HEK293 (cell line): ENCODE measurements at regions not wholly inside any gene's neighbourhood (a gene's known extent, or its start where the extent isn't known, plus 50 kb on each side); places are given as distances from the start of the nearest gene placed in this dataset.

ENCODE experiments used
- BCL11B ChIP-seq: fragments of 450-650 bp; formaldehyde crosslinking; IDR thresholded peaks from 2 replicates; pipeline ENCODE4 v1.5.1; 2016; ENCODE audit warnings: low read depth, missing biosample characterization, missing genetic modification characterization
- CTCF ChIP-seq: fragments of 450-650 bp; formaldehyde crosslinking; IDR thresholded peaks from 2 replicates; pipeline ENCODE4 v1.5.1; 2016; ENCODE audit warnings: missing biosample characterization, missing genetic modification characterization
- GLI2 ChIP-seq: fragments of 450-650 bp; formaldehyde crosslinking; IDR thresholded peaks from 2 replicates; pipeline ENCODE4; 2017; ENCODE audit warnings: missing biosample characterization, missing genetic modification characterization, low read depth, borderline replicate concordance
- HOXD13 ChIP-seq: sonication (generic); formaldehyde crosslinking; IDR thresholded peaks from 2 replicates; pipeline ENCODE4 v1.8.0; 2022; ENCODE audit warnings: missing genetic modification reagents, borderline replicate concordance
- KLF17 ChIP-seq: fragments of 450-650 bp; formaldehyde crosslinking; IDR thresholded peaks from 2 replicates; pipeline ENCODE4 v1.5.1; 2016; ENCODE audit warnings: missing biosample characterization, missing genetic modification characterization
- MYNN ChIP-seq: fragments of 450-650 bp; formaldehyde crosslinking; IDR thresholded peaks from 2 replicates; pipeline ENCODE4 v1.5.1; 2016; ENCODE audit warnings: missing biosample characterization, missing genetic modification characterization, borderline replicate concordance
- PBX3 ChIP-seq: sonication (generic); formaldehyde crosslinking; IDR thresholded peaks from 2 replicates; pipeline ENCODE4 v1.8.1; 2022; ENCODE audit warnings: mild to moderate bottlenecking, moderate library complexity, missing genetic modification reagents
- RBAK ChIP-seq: fragments of 450-650 bp; formaldehyde crosslinking; IDR thresholded peaks from 2 replicates; pipeline ENCODE4 v1.5.1; 2016; ENCODE audit warnings: missing biosample characterization, missing genetic modification characterization
- SP7 ChIP-seq: fragments of 450-650 bp; formaldehyde crosslinking; IDR thresholded peaks from 2 replicates; pipeline ENCODE4 v1.5.1; 2016; ENCODE audit warnings: missing biosample characterization, missing genetic modification characterization
- WT1 ChIP-seq: fragments of 450-650 bp; formaldehyde crosslinking; IDR thresholded peaks from 2 replicates; pipeline ENCODE4 v1.5.1; 2016; ENCODE audit warnings: missing biosample characterization, missing genetic modification characterization
- ZBTB17 ChIP-seq: fragments of 450-650 bp; formaldehyde crosslinking; IDR thresholded peaks from 2 replicates; pipeline ENCODE4 v1.5.1; 2016; ENCODE audit warnings: missing biosample characterization, missing genetic modification characterization
- ZFP3 ChIP-seq: fragments of 450-650 bp; formaldehyde crosslinking; IDR thresholded peaks from 2 replicates; pipeline ENCODE4 v1.5.1; 2016; ENCODE audit warnings: low read depth, missing biosample characterization, missing genetic modification characterization
- ZNF132 ChIP-seq: fragments of 450-650 bp; formaldehyde crosslinking; IDR thresholded peaks from 2 replicates; pipeline ENCODE4 v1.5.1; 2017; ENCODE audit warnings: missing biosample characterization, missing genetic modification characterization, borderline replicate concordance
- ZNF155 ChIP-seq: fragments of 450-650 bp; formaldehyde crosslinking; IDR thresholded peaks from 2 replicates; pipeline ENCODE4 v1.5.1; 2016; ENCODE audit warnings: missing biosample characterization, missing genetic modification characterization
- ZNF280C ChIP-seq: fragments of 450-650 bp; formaldehyde crosslinking; IDR thresholded peaks from 2 replicates; pipeline ENCODE4 v1.5.1; 2016; ENCODE audit warnings: missing biosample characterization, missing genetic modification characterization
- ZNF292 ChIP-seq: fragments of 450-650 bp; formaldehyde crosslinking; IDR thresholded peaks from 2 replicates; pipeline ENCODE4 v1.5.1; 2016; ENCODE audit warnings: low read depth, missing biosample characterization, missing genetic modification characterization, borderline replicate concordance
- ZNF311 ChIP-seq: fragments of 450-650 bp; formaldehyde crosslinking; IDR thresholded peaks from 2 replicates; pipeline ENCODE4 v1.5.1; 2017; ENCODE audit warnings: missing biosample characterization, missing genetic modification characterization, borderline replicate concordance
- ZNF366 ChIP-seq: fragments of 450-650 bp; formaldehyde crosslinking; conservative IDR thresholded peaks from 2 replicates; pipeline ENCODE4 v1.5.1; 2016; ENCODE audit warnings: missing biosample characterization, missing genetic modification characterization
- ZNF394 ChIP-seq: fragments of 450-650 bp; formaldehyde crosslinking; IDR thresholded peaks from 2 replicates; pipeline ENCODE4 v1.5.1; 2016; ENCODE audit warnings: missing biosample characterization, missing genetic modification characterization, mild to moderate bottlenecking, moderate library complexity, borderline replicate concordance
- ZNF48 ChIP-seq: fragments of 450-650 bp; formaldehyde crosslinking; IDR thresholded peaks from 2 replicates; pipeline ENCODE4 v1.5.1; 2016; ENCODE audit warnings: missing biosample characterization, missing genetic modification characterization
- ZNF530 ChIP-seq: fragments of 450-650 bp; formaldehyde crosslinking; IDR thresholded peaks from 2 replicates; pipeline ENCODE4 v1.5.1; 2016; ENCODE audit warnings: low read depth, missing biosample characterization, missing genetic modification characterization
- ZNF558 ChIP-seq: fragments of 450-650 bp; formaldehyde crosslinking; IDR thresholded peaks from 2 replicates; pipeline ENCODE4 v1.5.1; 2016; ENCODE audit warnings: missing biosample characterization, missing genetic modification characterization
- ZNF624 ChIP-seq: fragments of 450-650 bp; formaldehyde crosslinking; IDR thresholded peaks from 2 replicates; pipeline ENCODE4 v1.5.1; 2017; ENCODE audit warnings: missing biosample characterization, missing genetic modification characterization
- ZNF654 ChIP-seq: fragments of 450-650 bp; formaldehyde crosslinking; IDR thresholded peaks from 2 replicates; pipeline ENCODE4 v1.5.1; 2016; ENCODE audit warnings: low read depth, missing biosample characterization, missing genetic modification characterization
- ZNF664 ChIP-seq: fragments of 450-650 bp; formaldehyde crosslinking; IDR thresholded peaks from 2 replicates; pipeline ENCODE4 v1.5.1; 2016; ENCODE audit warnings: missing biosample characterization, missing genetic modification characterization
- ZNF670 ChIP-seq: fragments of 450-650 bp; formaldehyde crosslinking; IDR thresholded peaks from 2 replicates; pipeline ENCODE4 v1.5.1; 2016; ENCODE audit warnings: missing biosample characterization, missing genetic modification characterization, low read depth
- TF ChIP-seq, protein P1 (sequence below): fragments of 450-650 bp; formaldehyde crosslinking; IDR thresholded peaks from 2 replicates; pipeline ENCODE4 v1.5.1; 2016; ENCODE audit warnings: missing biosample characterization, missing genetic modification characterization, low read depth
- TF ChIP-seq, protein P2 (sequence below): fragments of 450-650 bp; formaldehyde crosslinking; IDR thresholded peaks from 2 replicates; pipeline ENCODE4 v1.5.1; 2016; ENCODE audit warnings: missing biosample characterization, missing genetic modification characterization, borderline replicate concordance
- TF ChIP-seq, protein P3 (sequence below): fragments of 450-650 bp; formaldehyde crosslinking; IDR thresholded peaks from 2 replicates; pipeline ENCODE4 v1.5.1; 2016; ENCODE audit warnings: missing biosample characterization, missing genetic modification characterization

DNA sequence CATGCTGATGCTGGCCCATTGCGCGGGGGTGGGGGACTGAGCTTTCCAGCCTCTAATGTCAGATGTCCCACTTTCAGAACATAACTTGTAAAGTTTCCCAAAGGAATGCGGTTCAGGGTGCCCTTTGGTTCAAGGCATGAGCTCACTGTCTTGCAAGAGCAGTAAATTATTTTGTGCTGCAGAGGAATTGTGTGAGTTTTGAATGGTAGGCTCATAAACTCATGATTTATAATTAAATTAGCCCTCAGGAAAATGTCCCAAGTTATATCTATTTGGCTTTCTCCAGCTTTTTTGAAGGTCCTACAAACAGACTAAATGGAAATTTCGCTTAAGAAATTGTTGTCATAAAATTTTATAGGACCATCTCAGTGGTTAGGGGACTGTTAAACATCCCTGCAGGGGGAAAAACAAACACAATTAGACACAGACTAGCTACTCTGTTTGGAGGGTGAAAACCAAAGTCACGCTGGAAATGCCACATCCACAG, 321.8 kb downstream of the HS3ST3B1 start (continued):
- no peak for TF ChIP-seq CTCF (tag by site-specific recombination)
- no peak for TF ChIP-seq RBAK (tag by site-specific recombination)
- TF ChIP-seq, protein P1, sequence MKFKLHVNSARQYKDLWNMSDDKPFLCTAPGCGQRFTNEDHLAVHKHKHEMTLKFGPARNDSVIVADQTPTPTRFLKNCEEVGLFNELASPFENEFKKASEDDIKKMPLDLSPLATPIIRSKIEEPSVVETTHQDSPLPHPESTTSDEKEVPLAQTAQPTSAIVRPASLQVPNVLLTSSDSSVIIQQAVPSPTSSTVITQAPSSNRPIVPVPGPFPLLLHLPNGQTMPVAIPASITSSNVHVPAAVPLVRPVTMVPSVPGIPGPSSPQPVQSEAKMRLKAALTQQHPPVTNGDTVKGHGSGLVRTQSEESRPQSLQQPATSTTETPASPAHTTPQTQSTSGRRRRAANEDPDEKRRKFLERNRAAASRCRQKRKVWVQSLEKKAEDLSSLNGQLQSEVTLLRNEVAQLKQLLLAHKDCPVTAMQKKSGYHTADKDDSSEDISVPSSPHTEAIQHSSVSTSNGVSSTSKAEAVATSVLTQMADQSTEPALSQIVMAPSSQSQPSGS = peak; percentile 83
- peak; percentile 93 for TF ChIP-seq HOXD13 (CRISPR knock-in tag)
- peak; percentile 87 for TF ChIP-seq ZNF366 (tag by site-specific recombination)
- TF ChIP-seq ZNF558 (tag by site-specific recombination) = peak; percentile 52; the same call in 1 of the 2 replicates
- peak; percentile 96 for TF ChIP-seq GLI2 (tag by site-specific recombination)
- TF ChIP-seq, protein P2, sequence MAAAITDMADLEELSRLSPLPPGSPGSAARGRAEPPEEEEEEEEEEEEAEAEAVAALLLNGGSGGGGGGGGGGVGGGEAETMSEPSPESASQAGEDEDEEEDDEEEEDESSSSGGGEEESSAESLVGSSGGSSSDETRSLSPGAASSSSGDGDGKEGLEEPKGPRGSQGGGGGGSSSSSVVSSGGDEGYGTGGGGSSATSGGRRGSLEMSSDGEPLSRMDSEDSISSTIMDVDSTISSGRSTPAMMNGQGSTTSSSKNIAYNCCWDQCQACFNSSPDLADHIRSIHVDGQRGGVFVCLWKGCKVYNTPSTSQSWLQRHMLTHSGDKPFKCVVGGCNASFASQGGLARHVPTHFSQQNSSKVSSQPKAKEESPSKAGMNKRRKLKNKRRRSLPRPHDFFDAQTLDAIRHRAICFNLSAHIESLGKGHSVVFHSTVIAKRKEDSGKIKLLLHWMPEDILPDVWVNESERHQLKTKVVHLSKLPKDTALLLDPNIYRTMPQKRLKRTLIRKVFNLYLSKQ = no peak
- 0 out of 2 replicates have a peak, but pooled peaks have one; percentile 8 for TF ChIP-seq ZBTB17
- peak; percentile 93 for TF ChIP-seq WT1 (tag by site-specific recombination)
- TF ChIP-seq ZNF394 (tag by site-specific recombination) = peak; percentile 70; the same call in 1 of the 2 replicates
- no peak for TF ChIP-seq ZNF311 (tag by site-specific recombination)
- TF ChIP-seq ZNF132 = no peak
- TF ChIP-seq ZNF654 (tag by site-specific recombination) = no peak
- TF ChIP-seq, protein P3, sequence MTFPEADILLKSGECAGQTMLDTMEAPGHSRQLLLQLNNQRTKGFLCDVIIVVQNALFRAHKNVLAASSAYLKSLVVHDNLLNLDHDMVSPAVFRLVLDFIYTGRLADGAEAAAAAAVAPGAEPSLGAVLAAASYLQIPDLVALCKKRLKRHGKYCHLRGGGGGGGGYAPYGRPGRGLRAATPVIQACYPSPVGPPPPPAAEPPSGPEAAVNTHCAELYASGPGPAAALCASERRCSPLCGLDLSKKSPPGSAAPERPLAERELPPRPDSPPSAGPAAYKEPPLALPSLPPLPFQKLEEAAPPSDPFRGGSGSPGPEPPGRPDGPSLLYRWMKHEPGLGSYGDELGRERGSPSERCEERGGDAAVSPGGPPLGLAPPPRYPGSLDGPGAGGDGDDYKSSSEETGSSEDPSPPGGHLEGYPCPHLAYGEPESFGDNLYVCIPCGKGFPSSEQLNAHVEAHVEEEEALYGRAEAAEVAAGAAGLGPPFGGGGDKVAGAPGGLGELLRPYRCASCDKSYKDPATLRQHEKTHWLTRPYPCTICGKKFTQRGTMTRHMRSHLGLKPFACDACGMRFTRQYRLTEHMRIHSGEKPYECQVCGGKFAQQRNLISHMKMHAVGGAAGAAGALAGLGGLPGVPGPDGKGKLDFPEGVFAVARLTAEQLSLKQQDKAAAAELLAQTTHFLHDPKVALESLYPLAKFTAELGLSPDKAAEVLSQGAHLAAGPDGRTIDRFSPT (tag by site-specific recombination) = peak; percentile 62
- TF ChIP-seq ZNF670 (tag by site-specific recombination) = no peak
- peak; percentile 91 for TF ChIP-seq SP7 (tag by site-specific recombination)
- TF ChIP-seq ZNF624 (tag by site-specific recombination) = no peak
- TF ChIP-seq ZNF530 (tag by site-specific recombination) = no peak
- no peak for TF ChIP-seq ZNF292 (tag by site-specific recombination)
- no peak; the same call in 1 of the 2 replicates for TF ChIP-seq ZFP3 (tag by site-specific recombination)
- peak; percentile 20; the same call in 1 of the 2 replicates for TF ChIP-seq KLF17 (tag by site-specific recombination)
- TF ChIP-seq MYNN (tag by site-specific recombination) = 0 out of 2 replicates have a peak, but pooled peaks have one; percentile 11
- TF ChIP-seq ZNF664 (tag by site-specific recombination) = peak; percentile 91
- no peak for TF ChIP-seq ZNF48 (tag by site-specific recombination)
- no peak for TF ChIP-seq PBX3
- no peak for TF ChIP-seq ZNF155 (tag by site-specific recombination)
- TF ChIP-seq BCL11B (tag by site-specific recombination) = 0 out of 2 replicates have a peak, but pooled peaks have one; percentile 51
- no peak for TF ChIP-seq ZNF280C (tag by site-specific recombination)
